ENCODE measurements at regions not wholly inside any gene's neighbourhood (a gene's known extent, or its start where the extent isn't known, plus 50 kb on each side); places are given as distances from the start of the nearest gene placed in this dataset.

GRCh38 chr5:68438876-68439275, 223.3 kb downstream of the PIK3R1 start:
- Histone ChIP-seq H3K27ac (no peak overlapping the region), H3K9me3 (no peaks in the 10 kb centered on the region), H3K27me3 (ENCODE audit: low read depth) (no peaks in the 10 kb centered on the region), H3K36me3 (no peaks in the 10 kb centered on the region), H3K4me3 (no peak overlapping the region), H3K4me1 (peaks cover 13% of the 10 kb centered on the region)
- DNase-seq (no peak), ATAC-seq (no peak)
- intact Hi-C loops (cut with DNase I) = no loop called here
- no peak for TF ChIP-seq CTCF (IDR thresholded peaks at IDR 0.05)

DNA sequence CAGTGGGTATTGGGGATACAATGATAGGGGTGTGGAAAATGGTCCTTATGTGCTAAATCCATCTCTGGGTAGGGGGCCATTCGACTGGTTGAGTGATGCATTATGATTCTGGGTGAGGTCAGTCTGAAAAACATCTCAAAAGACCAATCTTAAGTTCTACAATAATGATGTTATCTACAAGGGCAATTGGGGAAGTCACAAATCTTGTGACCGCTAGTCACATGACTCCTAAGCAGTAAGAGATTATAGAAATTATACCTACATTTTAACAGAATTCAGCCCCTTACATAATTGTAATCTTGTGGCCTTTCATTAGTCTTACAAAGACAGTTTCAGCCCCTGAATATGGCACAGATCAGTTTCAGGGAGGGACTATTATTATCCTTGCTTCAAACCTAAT, 224.7 kb downstream of the PIK3R1 start:
- no peak for DNase-seq
- no peaks in the 10 kb centered on the region for H3K27me3 ChIP-seq (ENCODE audit: low read depth)
- peaks cover 10% of the 10 kb centered on the region for H3K4me1 ChIP-seq
- intact Hi-C loops (cut with DNase I) = no loop called here
- no peak overlapping the region for H3K4me3 ChIP-seq
- H3K9me3 ChIP-seq = no peaks in the 10 kb centered on the region
- no peak overlapping the region for H3K27ac ChIP-seq
- no peak for ATAC-seq
- no peak for TF ChIP-seq CTCF (IDR thresholded peaks at IDR 0.05)
- no peaks in the 10 kb centered on the region for H3K36me3 ChIP-seq

- no peak overlapping the region for H3K27ac ChIP-seq
- ATAC-seq (no peak), DNase-seq (no peak)
- H3K27me3 ChIP-seq (ENCODE audit: low read depth) = no peaks in the 10 kb centered on the region
- H3K36me3 ChIP-seq = no peaks in the 10 kb centered on the region
- H3K4me1 ChIP-seq = peaks cover 8% of the 10 kb centered on the region
- no peak for TF ChIP-seq CTCF (IDR thresholded peaks at IDR 0.05)
- intact Hi-C loops (cut with DNase I) = no loop called here
- H3K4me3 ChIP-seq = no peak overlapping the region
- no peaks in the 10 kb centered on the region for H3K9me3 ChIP-seq
These were observed 225.1 kb downstream of the PIK3R1 start for GRCh38 chr5:68440651-68441050.

GRCh38 chr5:68441309-68442073, 225.9 kb downstream of the PIK3R1 start:
- Histone ChIP-seq H3K4me3 (no peak overlapping the region), H3K27me3 (ENCODE audit: low read depth) (no peaks in the 10 kb centered on the region), H3K9me3 (no peaks in the 10 kb centered on the region), H3K27ac (no peak overlapping the region), H3K4me1 (peaks cover 8% of the 10 kb centered on the region), H3K36me3 (no peaks in the 10 kb centered on the region)
- peak in 1 of 2 donors; percentile 13 for ATAC-seq
- no peak for DNase-seq
- intact Hi-C loops (cut with DNase I) = no loop called here
- no peak for TF ChIP-seq CTCF (IDR thresholded peaks at IDR 0.05)

- TF ChIP-seq CTCF (IDR thresholded peaks at IDR 0.05) = no peak
- Histone ChIP-seq H3K4me1 (peaks cover 8% of the 10 kb centered on the region), H3K4me3 (no peak overlapping the region), H3K36me3 (no peaks in the 10 kb centered on the region), H3K27me3 (ENCODE audit: low read depth) (no peaks in the 10 kb centered on the region), H3K27ac (no peak overlapping the region), H3K9me3 (no peaks in the 10 kb centered on the region)
- intact Hi-C loops (cut with DNase I) = no loop called here
- DNase-seq = no peak
- ATAC-seq = no peak
These were observed 227.5 kb downstream of the PIK3R1 start for GRCh38 chr5:68443091-68443490.

All from lower lobe of right lung (tissue), 2 donors.